Heart left ventricle (tissue), 13 donors: ENCODE measurements at regions not wholly inside any gene's neighbourhood (a gene's known extent, or its start where the extent isn't known, plus 50 kb on each side); places are given as distances from the start of the nearest gene placed in this dataset.

Experiments used
- POLR2A ChIP-seq, 2 donors: fragments of 450-650 bp; IDR thresholded peaks; one replicate each; pipeline ENCODE4 v1.6.1; 2017; ENCODE audit warnings: antibody characterized with exemption in 2 of 2, mild to moderate bottlenecking in 2 of 2, moderate library complexity in 2 of 2
- TF ChIP-seq, protein P1 (sequence below), 12 donors: fragments of 200-600 bp; sonication (generic) in 4 of 12; IDR thresholded peaks; one replicate each; pipeline versions ENCODE4 v1.5.0 to v1.8.0; 2018 to 2022; ENCODE audit warnings: antibody characterized with exemption in 12 of 12, mild to moderate bottlenecking in 5 of 12
- donor health status: ischemic (EF 13 %, LVEDD 7.1; RV severe dilation, severe dysfunction).
- donor health status: DM: no; HTN: yes; CAD: no.
- donor health status: DM: no; HTN: no; CAD: no.
- donor health status: ischemic (EF 25% LVEDD 6.9; RV normal size, moderate dysfunction).
- donor health status: ischemic (EF 25% LVEDD 5.7; RV mildly dilated, moderate dysfunction).
- donor health status: ischemic (EF 35%, LVEDD 5.7; RV mildly dilated, moderate dysfunction).
- donor health status: nonischemic (EF 11% LVEDD 7.7; RV severe dilation, severe dysfunction).
- donor health status: DM: yes; HTN: yes; CAD: no.
- donor health status: PGD.
- donor health status: ischemic (EF 29% LVEDD 5.4; RV normal size, mild dysfunction).
- donor health status: nonischemic (EF 23%, LVEDD 6.1; RV moderate dilation, normal function).

DNA sequence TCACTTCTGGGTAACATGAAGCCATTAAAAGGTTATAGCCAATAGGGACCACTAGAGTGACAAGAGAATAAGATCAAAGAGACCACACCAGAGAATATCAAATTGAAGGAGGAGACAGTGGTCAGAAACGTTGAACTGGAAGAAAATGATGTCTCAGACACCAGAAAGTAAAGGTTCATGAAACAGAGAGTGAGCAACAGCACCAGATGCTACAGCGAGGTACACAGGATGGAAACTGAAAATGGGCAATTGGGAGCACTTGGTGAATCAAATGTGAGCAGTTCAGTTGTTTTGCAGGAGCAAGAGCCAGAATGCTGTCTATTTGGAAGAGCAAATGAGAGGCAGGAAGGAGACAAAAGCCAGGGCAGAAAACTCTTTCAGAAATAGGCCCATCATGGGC is 162.6 kb downstream of the SS18 start:
- no peak for TF ChIP-seq POLR2A (IDR thresholded peaks at IDR 0.05)
- TF ChIP-seq, protein P1, sequence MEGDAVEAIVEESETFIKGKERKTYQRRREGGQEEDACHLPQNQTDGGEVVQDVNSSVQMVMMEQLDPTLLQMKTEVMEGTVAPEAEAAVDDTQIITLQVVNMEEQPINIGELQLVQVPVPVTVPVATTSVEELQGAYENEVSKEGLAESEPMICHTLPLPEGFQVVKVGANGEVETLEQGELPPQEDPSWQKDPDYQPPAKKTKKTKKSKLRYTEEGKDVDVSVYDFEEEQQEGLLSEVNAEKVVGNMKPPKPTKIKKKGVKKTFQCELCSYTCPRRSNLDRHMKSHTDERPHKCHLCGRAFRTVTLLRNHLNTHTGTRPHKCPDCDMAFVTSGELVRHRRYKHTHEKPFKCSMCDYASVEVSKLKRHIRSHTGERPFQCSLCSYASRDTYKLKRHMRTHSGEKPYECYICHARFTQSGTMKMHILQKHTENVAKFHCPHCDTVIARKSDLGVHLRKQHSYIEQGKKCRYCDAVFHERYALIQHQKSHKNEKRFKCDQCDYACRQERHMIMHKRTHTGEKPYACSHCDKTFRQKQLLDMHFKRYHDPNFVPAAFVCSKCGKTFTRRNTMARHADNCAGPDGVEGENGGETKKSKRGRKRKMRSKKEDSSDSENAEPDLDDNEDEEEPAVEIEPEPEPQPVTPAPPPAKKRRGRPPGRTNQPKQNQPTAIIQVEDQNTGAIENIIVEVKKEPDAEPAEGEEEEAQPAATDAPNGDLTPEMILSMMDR (IDR thresholded peaks at IDR 0.05): no peak
